SK-MEL-5 (cell line): ENCODE measurements at regions not wholly inside any gene's neighbourhood (a gene's known extent, or its start where the extent isn't known, plus 50 kb on each side); places are given as distances from the start of the nearest gene placed in this dataset.
"Not testable (repeated sequence)": the region's sequence is repeated elsewhere in the genome, so short reads cannot be mapped to it uniquely, and the experiment has no call there.

Source experiments
- DNase-seq: peaks from one replicate; pipeline ENCODE4 v3.0.0-alpha.2; 2016; ENCODE audit warnings: low read depth, low spot score
- in situ Hi-C: cut with HindIII; loops from 2 replicates; pipeline ENCODE4 v1.10.0; 2016; ENCODE audit warnings: low sequenced_read_pairs, high pct_unique_total_duplicates, low pct_unique_long_range_greater_than_20kb

- in situ Hi-C loops = no loop called here
- DNase-seq = no peak
Measured at GRCh38 chr1:90864681-90865080, 147.6 kb upstream of the BARHL2 start.

- in situ Hi-C loops = no loop called here
- DNase-seq = peak; percentile 28
Measured at GRCh38 chr1:90862782-90863181, 145.7 kb upstream of the BARHL2 start.

DNA sequence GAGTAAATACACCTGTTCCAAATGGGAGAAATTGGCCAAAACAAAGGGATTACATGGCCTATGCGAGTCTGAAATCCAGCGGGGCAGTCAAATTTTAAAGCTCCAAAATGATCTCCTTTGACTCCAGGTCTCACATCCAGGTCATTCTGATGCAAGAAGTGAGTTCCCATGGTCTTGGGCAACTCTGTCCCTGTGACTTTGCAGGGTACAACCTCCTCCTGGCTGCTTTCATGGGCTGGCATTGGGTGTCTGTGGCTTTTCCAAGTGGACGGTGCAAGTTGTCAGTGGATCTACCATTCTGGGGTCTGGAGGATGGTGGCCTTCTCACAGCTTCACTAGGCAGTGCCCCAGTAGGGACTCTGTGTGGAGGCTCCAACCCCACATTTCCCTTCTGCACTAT is 144.3 kb upstream of the BARHL2 start:
- in situ Hi-C loops, DNase-seq: not testable (repeated sequence)

DNA sequence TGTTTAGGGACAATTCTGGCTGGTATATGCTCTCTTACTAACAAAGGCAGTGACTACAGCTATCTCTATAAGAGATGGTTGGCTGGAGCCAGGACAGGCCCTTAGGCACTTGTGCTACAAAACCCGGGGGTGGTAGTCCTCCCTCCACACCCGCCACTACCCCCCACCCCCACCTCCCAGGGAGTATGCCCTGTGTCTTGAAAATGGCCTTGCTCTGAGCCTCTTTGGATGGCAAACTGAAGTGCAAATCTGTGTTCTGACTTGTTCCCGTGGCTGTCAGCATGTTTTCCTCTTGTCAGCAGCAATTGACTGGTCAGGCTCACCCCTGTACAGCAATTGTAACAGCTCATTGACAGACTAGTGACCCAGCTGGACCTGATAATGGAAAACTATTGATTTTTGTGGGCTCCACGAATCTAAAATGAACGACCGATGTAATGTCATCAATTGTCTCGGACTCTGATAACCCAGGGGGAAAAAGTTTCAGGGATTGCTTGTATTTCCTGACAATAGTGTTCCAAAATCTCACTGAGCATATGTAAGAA is 139.4 kb upstream of the BARHL2 start:
- in situ Hi-C loops = no loop called here
- DNase-seq = no peak

- in situ Hi-C loops = no loop called here
- DNase-seq = no peak
Measured at GRCh38 chr1:90854397-90854924, 137.4 kb upstream of the BARHL2 start.

DNA sequence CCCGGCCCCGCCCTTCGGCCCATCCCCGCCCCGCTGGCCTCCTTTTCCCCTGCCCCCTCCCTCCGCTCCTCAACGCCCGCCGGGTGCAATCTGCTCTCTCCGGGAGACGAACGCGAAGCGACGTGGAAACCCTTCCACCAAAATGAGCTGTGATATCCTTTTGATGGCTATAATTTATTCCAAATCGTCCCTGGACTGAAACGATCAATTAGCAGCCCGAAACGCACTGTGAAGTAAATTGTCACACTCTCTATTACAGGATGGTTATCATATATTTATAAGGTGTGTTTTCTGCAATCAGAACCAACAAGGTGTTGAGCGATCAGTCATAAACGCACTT is 134.6 kb upstream of the BARHL2 start:
- in situ Hi-C loops = no loop called here

DNA sequence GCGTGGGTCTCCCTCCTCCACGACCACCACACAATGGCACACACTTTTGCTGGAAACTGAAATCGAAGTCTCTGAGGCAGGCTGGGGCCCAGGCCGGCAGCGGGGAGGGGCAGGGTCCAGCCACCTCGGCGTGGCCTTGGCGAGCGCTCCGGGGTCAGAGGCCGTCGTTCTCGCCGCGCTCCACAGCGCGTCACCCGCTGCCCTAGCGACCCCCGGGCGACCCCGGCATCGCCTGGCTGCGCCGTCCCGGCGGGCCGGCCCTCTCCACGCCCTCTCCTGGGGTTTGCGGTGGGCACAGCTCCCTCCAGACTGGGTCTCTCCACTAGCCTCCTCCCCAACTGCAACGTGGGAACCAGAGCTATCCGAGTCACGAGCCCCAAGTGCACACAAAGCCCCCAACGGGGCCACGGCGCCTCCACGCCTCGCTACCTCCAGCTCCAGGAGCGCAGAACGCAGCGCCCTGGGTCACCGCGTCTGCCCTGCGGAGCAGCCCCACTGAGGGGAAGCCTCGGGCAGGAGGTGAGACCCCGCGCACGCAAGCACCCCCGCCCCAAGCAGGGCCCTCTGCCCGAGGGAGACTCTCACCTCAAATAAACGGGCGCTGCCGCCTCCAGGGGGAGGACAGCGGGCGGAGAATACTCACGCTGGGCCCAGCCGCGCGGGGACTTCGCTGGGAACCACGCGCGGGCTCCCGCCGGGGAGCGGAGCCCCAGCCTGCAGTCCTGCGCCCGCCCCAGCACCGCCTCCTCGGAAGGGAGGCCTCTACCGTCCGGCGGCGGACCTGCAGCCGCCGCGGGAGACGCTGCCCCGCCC is 134.0 kb upstream of the BARHL2 start:
- peak; percentile 71 for DNase-seq
- in situ Hi-C loops = no loop called here

More for the DNA sequence above, 134.6 kb upstream of the BARHL2 start:
- no peak for DNase-seq

DNA sequence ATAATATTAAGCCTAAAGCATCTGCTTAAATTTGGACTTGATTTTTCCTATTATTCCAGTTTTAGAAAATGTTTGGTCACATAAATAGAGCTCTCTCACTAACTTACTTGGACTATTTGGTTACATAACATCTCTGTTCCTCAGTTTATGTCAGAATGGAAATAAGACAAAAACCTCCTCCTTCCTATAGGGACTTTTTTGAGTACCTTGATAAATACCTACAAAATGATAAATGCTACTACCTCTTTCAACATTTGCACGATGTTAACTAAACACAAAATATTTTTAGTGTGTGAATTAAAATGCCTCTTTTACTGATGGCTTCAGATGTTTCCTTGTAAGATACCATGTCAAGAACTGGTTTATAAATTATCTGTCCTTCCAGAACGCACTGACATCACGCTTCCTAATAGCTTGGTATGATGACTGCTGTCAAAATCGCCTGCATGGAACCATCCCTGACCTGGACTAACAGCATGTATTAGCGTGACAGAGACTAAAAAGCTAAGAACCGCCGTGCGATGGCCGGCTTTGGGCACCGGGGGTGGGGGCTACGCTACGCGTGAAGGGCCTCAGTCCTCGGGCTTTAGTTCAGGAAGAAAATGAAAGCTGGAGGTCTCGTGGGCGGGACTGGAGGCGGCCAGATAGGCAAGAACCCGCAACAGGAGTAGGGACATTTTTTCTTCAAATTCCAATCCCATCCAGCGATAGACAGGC is 133.2 kb upstream of the BARHL2 start:
- in situ Hi-C loops = no loop called here
- DNase-seq = peak; percentile 55

DNA sequence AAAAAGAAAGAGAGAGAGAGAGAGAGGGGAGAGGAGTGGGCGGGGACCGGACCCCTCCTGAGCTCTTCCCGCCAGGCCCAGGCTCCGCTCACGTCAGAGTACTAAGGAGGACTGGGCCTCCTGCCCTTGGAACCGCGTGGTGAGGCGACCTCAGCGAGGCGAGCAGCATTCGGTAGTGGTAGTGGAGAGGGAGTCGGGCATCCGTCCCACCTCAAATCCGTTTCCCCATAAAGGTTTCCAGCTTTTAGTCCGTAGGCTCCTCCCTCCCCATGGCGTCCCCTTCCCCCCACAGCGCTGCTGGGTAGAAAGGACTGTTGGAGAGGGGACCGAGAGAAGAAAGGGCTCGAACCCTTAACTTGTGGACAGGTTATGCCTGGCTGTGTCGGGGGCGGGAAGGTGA is 124.4 kb upstream of the BARHL2 start:
- no peak for DNase-seq
- in situ Hi-C loops = no loop called here

DNA sequence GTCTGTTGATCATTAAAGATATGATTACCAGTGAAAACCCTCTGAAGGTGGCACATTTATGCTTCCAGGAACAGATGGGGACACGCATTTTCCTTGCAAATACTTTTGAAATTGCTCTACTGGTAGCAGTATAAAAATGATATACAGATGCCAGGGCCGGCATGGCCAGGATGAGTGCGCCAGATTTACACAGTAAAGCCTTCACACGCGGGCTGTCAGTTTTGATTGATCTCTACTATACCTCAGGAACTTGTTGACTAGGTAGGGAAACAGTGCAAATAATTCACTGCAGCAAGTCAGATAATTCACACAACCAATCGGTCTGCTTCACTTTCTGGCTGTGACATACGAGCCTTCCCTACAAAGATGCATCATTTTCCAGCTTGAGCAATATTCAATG is 123.2 kb upstream of the BARHL2 start:
- in situ Hi-C loops = no loop called here
- no peak for DNase-seq

- no peak for DNase-seq
- in situ Hi-C loops = no loop called here
Measured at GRCh38 chr1:90839323-90839722, 122.2 kb upstream of the BARHL2 start.

GRCh38 chr1:90838720-90839119 is 121.6 kb upstream of the BARHL2 start:
- no peak for DNase-seq
- in situ Hi-C loops = no loop called here

GRCh38 chr1:90837420-90837819 is 120.3 kb upstream of the BARHL2 start:
- in situ Hi-C loops = no loop called here
- no peak for DNase-seq

DNA sequence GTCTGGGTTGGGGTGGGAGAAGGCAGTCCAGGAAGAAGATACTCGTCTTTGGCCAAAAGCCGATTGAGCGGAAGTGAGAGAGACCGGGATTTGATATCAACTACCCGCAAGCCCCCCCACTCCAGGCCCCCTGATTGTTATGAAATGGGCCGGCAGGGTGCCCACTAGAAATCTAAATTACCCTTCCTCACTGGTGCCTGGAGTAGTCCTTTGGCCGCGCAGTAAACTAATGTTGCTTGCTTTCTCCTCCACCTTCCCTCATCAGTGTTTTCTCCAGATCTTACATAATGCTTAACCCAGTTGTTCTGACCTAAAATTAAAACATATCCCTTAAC is 119.2 kb upstream of the BARHL2 start:
- in situ Hi-C loops = no loop called here
- DNase-seq = no peak

DNA sequence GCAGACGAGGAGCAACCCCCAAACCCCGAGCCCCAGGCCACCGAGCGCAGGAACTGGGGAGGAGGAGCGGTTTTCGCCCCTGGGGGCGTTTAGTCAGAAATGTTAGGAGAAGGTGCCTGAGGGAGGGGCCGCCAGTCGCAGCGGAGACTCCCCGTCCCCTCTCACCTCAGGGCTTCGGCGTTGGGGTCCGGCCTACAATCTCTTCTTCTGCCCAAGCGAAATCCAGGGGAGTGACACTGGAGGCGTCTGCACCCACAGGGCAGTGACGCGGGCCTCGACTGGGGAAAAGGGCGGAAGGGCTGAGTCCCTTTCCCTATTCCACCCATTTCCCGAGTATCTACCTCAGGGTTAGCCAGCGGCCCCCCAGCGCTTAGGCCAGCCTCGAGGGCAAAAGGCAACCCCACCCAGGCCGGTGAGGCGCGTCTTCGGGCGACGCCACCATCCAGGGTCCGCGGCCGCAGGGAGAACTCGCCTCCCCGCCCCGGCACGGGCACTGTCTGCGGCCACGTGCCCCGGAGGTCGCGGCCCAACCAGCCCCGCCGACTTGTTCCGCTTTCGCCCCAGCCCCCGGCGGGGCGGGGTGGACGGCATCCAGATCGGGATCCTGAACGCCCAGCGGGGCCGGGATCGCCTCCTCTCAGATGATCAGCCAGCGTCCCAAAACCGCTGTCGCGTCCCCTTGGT is 118.7 kb upstream of the BARHL2 start:
- DNase-seq = no peak
- in situ Hi-C loops = no loop called here

DNA sequence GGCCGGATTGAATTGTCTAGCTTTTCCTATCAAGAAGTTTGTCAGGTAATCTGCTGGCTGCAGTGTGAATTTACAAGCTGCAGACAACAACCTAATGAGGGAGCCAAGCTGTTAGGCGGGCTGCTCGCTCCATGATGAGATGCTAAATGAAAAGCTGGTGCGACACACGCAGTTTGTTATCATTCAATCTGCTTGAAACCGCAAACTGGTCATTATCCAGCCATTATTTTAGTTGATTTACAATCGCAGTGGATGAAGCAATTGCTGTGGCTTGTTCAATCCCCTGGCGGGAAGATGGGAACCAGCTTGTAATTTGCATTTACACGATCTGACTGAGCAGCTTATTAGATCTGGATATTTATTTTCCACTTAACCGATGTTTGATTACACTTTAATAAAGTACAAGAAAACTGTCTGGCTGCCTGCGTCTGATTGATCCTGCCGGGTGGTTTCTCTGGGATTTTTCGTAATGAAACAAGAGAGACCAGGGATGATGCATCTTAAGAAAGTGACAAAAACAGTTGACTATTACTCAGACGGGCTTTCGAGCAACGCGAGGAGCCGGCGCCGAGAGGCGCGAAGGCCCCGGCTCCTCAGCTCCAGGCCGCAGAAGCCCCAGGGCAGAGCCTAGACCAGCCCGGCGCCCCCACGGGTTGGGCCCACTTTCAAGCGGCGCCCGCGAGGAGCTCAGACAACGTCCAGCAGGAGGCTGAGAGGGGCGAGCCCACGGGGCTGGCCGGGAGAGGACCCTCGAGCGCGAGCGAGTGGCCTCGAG is 118.0 kb upstream of the BARHL2 start:
- in situ Hi-C loops = no loop called here
- no peak for DNase-seq

DNA sequence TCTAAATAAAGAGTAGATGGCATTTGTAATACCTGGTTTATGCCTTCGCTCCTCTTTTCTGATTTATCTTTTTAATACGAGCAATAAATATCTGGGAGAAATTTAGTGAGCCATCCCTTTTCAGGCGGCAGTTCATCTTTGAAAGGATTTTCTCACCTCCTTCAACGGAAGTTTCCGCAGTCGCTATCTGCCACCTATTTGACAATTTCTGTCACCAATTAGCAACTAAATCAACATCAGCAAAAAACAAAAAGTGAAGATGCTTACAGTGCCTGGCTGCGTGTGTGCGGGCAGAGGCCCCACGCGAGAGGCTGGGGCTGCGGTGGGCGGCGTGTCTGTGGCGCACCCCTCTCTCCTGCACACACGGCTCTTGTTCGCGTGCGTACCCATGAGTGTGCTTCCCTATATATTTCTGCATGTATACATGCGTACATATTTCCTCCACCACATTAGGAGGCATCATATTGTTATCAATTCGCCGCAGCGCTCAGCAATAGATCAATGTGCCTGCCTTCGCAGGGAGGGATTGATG is 117.3 kb upstream of the BARHL2 start:
- in situ Hi-C loops = no loop called here
- no peak for DNase-seq
